HepG2 (cell line): ENCODE measurements at regions not wholly inside any gene's neighbourhood (a gene's known extent, or its start where the extent isn't known, plus 50 kb on each side); places are given as distances from the start of the nearest gene placed in this dataset.

Experiments used
- ARHGAP35 ChIP-seq: sonication (generic); formaldehyde crosslinking; IDR thresholded peaks from 2 replicates; pipeline ENCODE4 v1.9.0; 2022; ENCODE audit warnings: mild to moderate bottlenecking, inconsistent platforms, moderate library complexity, missing genetic modification reagents, borderline replicate concordance
- CEBPG ChIP-seq: IDR thresholded peaks from 2 replicates; pipeline ENCODE4 v1.6.1; 2016
- HIVEP1 ChIP-seq: sonication (generic); formaldehyde crosslinking; IDR thresholded peaks from 2 replicates; pipeline ENCODE4 v1.4.0; 2020; ENCODE audit warnings: mild to moderate bottlenecking, missing genetic modification reagents
- HNF4G ChIP-seq, 2 experiments: sonication (generic) in 1 of 2; formaldehyde crosslinking in 1 of 2; IDR thresholded peaks; 2 replicates each; pipeline versions ENCODE4 v1.4.0 to v1.6.1; 2011 to 2020; ENCODE audit warnings: borderline replicate concordance in 2 of 2, low read depth in 2 of 2, mild to moderate bottlenecking in 2 of 2, low read length in 1 of 2, missing genetic modification reagents in 1 of 2, moderate library complexity in 1 of 2
- ISL2 ChIP-seq: sonication (generic); formaldehyde crosslinking; IDR thresholded peaks from 2 replicates; pipeline ENCODE4 v1.5.0; 2020; ENCODE audit warnings: missing genetic modification reagents
- SIN3A ChIP-seq: IDR thresholded peaks from 2 replicates; pipeline ENCODE4 v1.6.1; 2011; ENCODE audit warnings: low read depth, mild to moderate bottlenecking, control low read depth, low read length, borderline replicate concordance
- ZNF207 ChIP-seq: fragments of 450-650 bp; IDR thresholded peaks from 2 replicates; pipeline ENCODE4 v1.6.1; 2016; ENCODE audit warnings: antibody characterized with exemption, borderline replicate concordance
- ZNF317 ChIP-seq: sonication (generic); formaldehyde crosslinking; IDR thresholded peaks from 2 replicates; pipeline ENCODE4 v1.5.0; 2020; ENCODE audit warnings: mild to moderate bottlenecking, missing genetic modification reagents
- ZNF547 ChIP-seq: sonication (generic); formaldehyde crosslinking; IDR thresholded peaks from 2 replicates; pipeline ENCODE4 v1.5.1; 2020; ENCODE audit warnings: mild to moderate bottlenecking, missing genetic modification reagents
- ZNF737 ChIP-seq: sonication (generic); formaldehyde crosslinking; IDR thresholded peaks from 2 replicates; pipeline ENCODE4 v1.5.0; 2020; ENCODE audit warnings: missing genetic modification reagents, mild to moderate bottlenecking, borderline replicate concordance
- TF ChIP-seq, protein P1 (sequence below), 2 experiments: IDR thresholded peaks; 2 replicates each; pipeline ENCODE4 v1.6.1; 2011 to 2012; ENCODE audit warnings: low read length in 2 of 2, borderline replicate concordance in 1 of 2, low read depth in 1 of 2, mild to moderate bottlenecking in 1 of 2, moderate library complexity in 1 of 2
- TF ChIP-seq, protein P2 (sequence below): sonication (generic); formaldehyde crosslinking; IDR thresholded peaks from 2 replicates; pipeline ENCODE4 v1.4.0; 2020; ENCODE audit warnings: missing genetic modification reagents, borderline replicate concordance
- TF ChIP-seq, protein P3 (sequence below): sonication (generic); formaldehyde crosslinking; IDR thresholded peaks from 2 replicates; pipeline ENCODE4 v1.8.0; 2022; ENCODE audit warnings: missing genetic modification reagents, mild to moderate bottlenecking, moderate library complexity, borderline replicate concordance

DNA sequence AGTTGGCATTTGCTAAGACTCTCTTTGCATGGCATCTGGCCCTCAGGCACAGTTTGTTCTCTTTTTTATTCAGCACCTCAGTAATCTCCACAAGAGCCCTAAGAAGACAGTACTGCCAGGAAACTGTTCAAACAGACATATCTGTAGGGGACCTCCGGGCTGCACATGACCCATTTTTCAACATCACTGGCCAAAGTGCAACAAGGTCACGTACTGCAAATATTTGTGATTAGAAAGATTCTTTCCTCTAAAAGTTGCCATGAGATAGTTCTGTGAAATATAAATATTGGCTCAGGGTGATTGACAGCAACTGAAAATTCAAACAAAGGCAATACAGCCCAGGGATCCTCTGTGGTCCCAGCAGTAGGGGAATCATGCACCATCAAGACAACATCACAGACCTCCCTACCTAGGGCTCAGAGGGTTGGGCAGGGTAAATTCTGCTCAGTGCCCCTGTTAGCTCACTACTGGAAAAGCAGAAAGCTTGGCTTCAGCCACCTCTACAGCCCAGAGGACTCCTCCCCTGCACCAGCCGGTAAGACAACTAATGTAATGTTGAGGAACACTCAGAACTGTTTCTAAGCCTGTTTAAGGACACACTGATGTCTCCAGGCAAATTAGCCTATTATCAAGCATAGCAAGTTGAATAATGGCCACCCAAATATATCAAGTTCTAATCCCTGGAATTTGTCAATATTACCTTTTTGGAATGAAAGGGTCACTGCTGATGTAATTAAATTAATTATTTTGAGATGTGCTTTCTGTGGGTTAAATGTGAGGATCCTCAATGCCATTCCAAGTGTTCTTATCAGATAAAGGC is 117.4 kb upstream of the LPP start (continued):
- TF ChIP-seq HIVEP1 (CRISPR knock-in tag) (peak; percentile 74; the same call in 1 of the 2 replicates), ZNF317 (CRISPR knock-in tag) (peak; percentile 79; the same call in 1 of the 2 replicates), ZNF737 (CRISPR knock-in tag) (no peak), ARHGAP35 (CRISPR knock-in tag) (no peak), CEBPG (peak; percentile 86), SIN3A (peak; percentile 70; the same call in 1 of the 2 replicates), ISL2 (CRISPR knock-in tag) (peak; percentile 99), ZNF207 (no peak), ZNF547 (CRISPR knock-in tag) (no peak; the same call in 1 of the 2 replicates), HNF4G (IDR thresholded peaks at IDR 0.05; ENCODE audit: borderline replicate concordance, low read depth, low read length) (peak; percentile 96), HNF4G (CRISPR knock-in tag; IDR thresholded peaks at IDR 0.05; ENCODE audit: borderline replicate concordance, low read depth) (peak; percentile 92; the same call in 1 of the 2 replicates)
- TF ChIP-seq, protein P1, sequence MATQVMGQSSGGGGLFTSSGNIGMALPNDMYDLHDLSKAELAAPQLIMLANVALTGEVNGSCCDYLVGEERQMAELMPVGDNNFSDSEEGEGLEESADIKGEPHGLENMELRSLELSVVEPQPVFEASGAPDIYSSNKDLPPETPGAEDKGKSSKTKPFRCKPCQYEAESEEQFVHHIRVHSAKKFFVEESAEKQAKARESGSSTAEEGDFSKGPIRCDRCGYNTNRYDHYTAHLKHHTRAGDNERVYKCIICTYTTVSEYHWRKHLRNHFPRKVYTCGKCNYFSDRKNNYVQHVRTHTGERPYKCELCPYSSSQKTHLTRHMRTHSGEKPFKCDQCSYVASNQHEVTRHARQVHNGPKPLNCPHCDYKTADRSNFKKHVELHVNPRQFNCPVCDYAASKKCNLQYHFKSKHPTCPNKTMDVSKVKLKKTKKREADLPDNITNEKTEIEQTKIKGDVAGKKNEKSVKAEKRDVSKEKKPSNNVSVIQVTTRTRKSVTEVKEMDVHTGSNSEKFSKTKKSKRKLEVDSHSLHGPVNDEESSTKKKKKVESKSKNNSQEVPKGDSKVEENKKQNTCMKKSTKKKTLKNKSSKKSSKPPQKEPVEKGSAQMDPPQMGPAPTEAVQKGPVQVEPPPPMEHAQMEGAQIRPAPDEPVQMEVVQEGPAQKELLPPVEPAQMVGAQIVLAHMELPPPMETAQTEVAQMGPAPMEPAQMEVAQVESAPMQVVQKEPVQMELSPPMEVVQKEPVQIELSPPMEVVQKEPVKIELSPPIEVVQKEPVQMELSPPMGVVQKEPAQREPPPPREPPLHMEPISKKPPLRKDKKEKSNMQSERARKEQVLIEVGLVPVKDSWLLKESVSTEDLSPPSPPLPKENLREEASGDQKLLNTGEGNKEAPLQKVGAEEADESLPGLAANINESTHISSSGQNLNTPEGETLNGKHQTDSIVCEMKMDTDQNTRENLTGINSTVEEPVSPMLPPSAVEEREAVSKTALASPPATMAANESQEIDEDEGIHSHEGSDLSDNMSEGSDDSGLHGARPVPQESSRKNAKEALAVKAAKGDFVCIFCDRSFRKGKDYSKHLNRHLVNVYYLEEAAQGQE (IDR thresholded peaks at IDR 0.05; ENCODE audit: borderline replicate concordance in 1 of 2, low read depth in 1 of 2, low read length in 2 of 2) = peak in 1 of 2 experiments; percentile 85; a peak in 2 of 4 replicates
- TF ChIP-seq, protein P2, sequence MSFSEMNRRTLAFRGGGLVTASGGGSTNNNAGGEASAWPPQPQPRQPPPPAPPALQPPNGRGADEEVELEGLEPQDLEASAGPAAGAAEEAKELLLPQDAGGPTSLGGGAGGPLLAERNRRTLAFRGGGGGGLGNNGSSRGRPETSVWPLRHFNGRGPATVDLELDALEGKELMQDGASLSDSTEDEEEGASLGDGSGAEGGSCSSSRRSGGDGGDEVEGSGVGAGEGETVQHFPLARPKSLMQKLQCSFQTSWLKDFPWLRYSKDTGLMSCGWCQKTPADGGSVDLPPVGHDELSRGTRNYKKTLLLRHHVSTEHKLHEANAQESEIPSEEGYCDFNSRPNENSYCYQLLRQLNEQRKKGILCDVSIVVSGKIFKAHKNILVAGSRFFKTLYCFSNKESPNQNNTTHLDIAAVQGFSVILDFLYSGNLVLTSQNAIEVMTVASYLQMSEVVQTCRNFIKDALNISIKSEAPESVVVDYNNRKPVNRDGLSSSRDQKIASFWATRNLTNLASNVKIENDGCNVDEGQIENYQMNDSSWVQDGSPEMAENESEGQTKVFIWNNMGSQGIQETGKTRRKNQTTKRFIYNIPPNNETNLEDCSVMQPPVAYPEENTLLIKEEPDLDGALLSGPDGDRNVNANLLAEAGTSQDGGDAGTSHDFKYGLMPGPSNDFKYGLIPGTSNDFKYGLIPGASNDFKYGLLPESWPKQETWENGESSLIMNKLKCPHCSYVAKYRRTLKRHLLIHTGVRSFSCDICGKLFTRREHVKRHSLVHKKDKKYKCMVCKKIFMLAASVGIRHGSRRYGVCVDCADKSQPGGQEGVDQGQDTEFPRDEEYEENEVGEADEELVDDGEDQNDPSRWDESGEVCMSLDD (CRISPR knock-in tag) = peak; percentile 28; the same call in 1 of the 2 replicates
- TF ChIP-seq, protein P3, sequence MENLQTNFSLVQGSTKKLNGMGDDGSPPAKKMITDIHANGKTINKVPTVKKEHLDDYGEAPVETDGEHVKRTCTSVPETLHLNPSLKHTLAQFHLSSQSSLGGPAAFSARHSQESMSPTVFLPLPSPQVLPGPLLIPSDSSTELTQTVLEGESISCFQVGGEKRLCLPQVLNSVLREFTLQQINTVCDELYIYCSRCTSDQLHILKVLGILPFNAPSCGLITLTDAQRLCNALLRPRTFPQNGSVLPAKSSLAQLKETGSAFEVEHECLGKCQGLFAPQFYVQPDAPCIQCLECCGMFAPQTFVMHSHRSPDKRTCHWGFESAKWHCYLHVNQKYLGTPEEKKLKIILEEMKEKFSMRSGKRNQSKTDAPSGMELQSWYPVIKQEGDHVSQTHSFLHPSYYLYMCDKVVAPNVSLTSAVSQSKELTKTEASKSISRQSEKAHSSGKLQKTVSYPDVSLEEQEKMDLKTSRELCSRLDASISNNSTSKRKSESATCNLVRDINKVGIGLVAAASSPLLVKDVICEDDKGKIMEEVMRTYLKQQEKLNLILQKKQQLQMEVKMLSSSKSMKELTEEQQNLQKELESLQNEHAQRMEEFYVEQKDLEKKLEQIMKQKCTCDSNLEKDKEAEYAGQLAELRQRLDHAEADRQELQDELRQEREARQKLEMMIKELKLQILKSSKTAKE (CRISPR knock-in tag) = peak; percentile 95
